Liver (tissue), 8 donors: ENCODE measurements at regions not wholly inside any gene's neighbourhood (a gene's known extent, or its start where the extent isn't known, plus 50 kb on each side); places are given as distances from the start of the nearest gene placed in this dataset.

Source experiments
- DNase-seq: peaks from one replicate; pipeline ENCODE4 v3.0.0-alpha.2; 2017; ENCODE audit warnings: low spot score
- H3K27ac ChIP-seq, 2 donors: one replicate each; pipeline ENCODE4 v1.7.0; 2013; ENCODE audit warnings: inconsistent platforms in 2 of 2, low read length in 2 of 2, control low read depth in 1 of 2, low read depth in 1 of 2, mild to moderate bottlenecking in 1 of 2
- H3K27me3 ChIP-seq, 4 donors: one replicate each; pipeline versions ENCODE4 v1.6.1 to v1.7.0; 2013; ENCODE audit warnings: low read length in 3 of 4, inconsistent platforms in 1 of 4, mild to moderate bottlenecking in 1 of 4, moderate library complexity in 1 of 4; ENCODE audit not compliant: control insufficient read depth in 4 of 4, insufficient read depth in 4 of 4
- H3K36me3 ChIP-seq, 4 donors: one replicate each; pipeline versions ENCODE4 v1.6.1 to v1.7.0; 2013; ENCODE audit warnings: low read length in 3 of 4, mild to moderate bottlenecking in 3 of 4, low read depth in 1 of 4, moderate library complexity in 1 of 4; ENCODE audit not compliant: control insufficient read depth in 4 of 4, insufficient read depth in 3 of 4
- H3K4me1 ChIP-seq, 4 donors: one replicate each; pipeline versions ENCODE4 v1.6.1 to v1.7.0; 2013; ENCODE audit warnings: low read length in 3 of 4, mild to moderate bottlenecking in 3 of 4, moderate library complexity in 1 of 4; ENCODE audit not compliant: control insufficient read depth in 4 of 4, insufficient read depth in 4 of 4
- H3K4me3 ChIP-seq, 3 donors: one replicate each; pipeline versions ENCODE4 v1.6.1 to v1.7.0; 2013; ENCODE audit warnings: low read length in 3 of 3, control low read depth in 1 of 3, low read depth in 1 of 3, mild to moderate bottlenecking in 1 of 3
- H3K9ac ChIP-seq, 2 donors: one replicate each; pipeline ENCODE4 v1.7.0; 2013; ENCODE audit warnings: low read length in 2 of 2, mild to moderate bottlenecking in 2 of 2, moderate library complexity in 2 of 2, control low read depth in 1 of 2, low read depth in 1 of 2
- H3K9me3 ChIP-seq, 4 donors: one replicate each; pipeline versions ENCODE4 v1.6.1 to v1.7.0; 2013; ENCODE audit warnings: low read length in 3 of 4; ENCODE audit not compliant: control insufficient read depth in 4 of 4
- CTCF ChIP-seq: fragments of 150-350 bp; IDR thresholded peaks from 2 replicates; pipeline ENCODE4 v1.5.1; 2017; ENCODE audit warnings: improper control_type of control experiment, low read depth, low read length; ENCODE audit not compliant: missing input control
- EGR1 ChIP-seq, 2 donors: IDR thresholded peaks; 2 replicates each; pipeline ENCODE4 v1.6.1; 2016 to 2018; ENCODE audit warnings: antibody characterized with exemption in 2 of 2, low read depth in 2 of 2
- FOXA1 ChIP-seq: IDR thresholded peaks from 2 replicates; pipeline ENCODE4 v1.6.1; 2016; ENCODE audit warnings: antibody characterized with exemption
- FOXA2 ChIP-seq: IDR thresholded peaks from 2 replicates; pipeline ENCODE4 v1.6.1; 2016; ENCODE audit warnings: antibody characterized with exemption
- GABPA ChIP-seq, 2 donors: IDR thresholded peaks in 1 of 2; conservative IDR thresholded peaks in 1 of 2; 2 replicates each; pipeline ENCODE4 v1.6.1; 2016; ENCODE audit warnings: antibody characterized with exemption in 2 of 2, mild to moderate bottlenecking in 1 of 2, moderate library complexity in 1 of 2
- HNF4A ChIP-seq, 2 donors: conservative IDR thresholded peaks; 2 replicates each; pipeline ENCODE4 v1.6.1; 2016; ENCODE audit warnings: antibody characterized with exemption in 2 of 2, mild to moderate bottlenecking in 2 of 2
- HNF4G ChIP-seq: IDR thresholded peaks from 2 replicates; pipeline ENCODE4 v1.6.1; 2016; ENCODE audit warnings: antibody characterized with exemption
- JUND ChIP-seq, 2 donors: IDR thresholded peaks; 2 replicates each; pipeline ENCODE4 v1.6.1; 2016; ENCODE audit warnings: antibody characterized with exemption in 2 of 2
- NR2F2 ChIP-seq: IDR thresholded peaks from 2 replicates; pipeline ENCODE4 v1.6.1; 2016; ENCODE audit warnings: antibody characterized with exemption
- RAD21 ChIP-seq, 2 donors: IDR thresholded peaks; 2 replicates each; pipeline ENCODE4 v1.6.1; 2016; ENCODE audit warnings: antibody characterized with exemption in 2 of 2, mild to moderate bottlenecking in 2 of 2
- RXRA ChIP-seq, 2 donors: IDR thresholded peaks; 2 replicates each; pipeline ENCODE4 v1.6.1; 2017 to 2018; ENCODE audit warnings: antibody characterized with exemption in 2 of 2, mild to moderate bottlenecking in 1 of 2
- SP1 ChIP-seq: IDR thresholded peaks from 2 replicates; pipeline ENCODE4 v1.6.1; 2018; ENCODE audit warnings: antibody characterized with exemption, mild to moderate bottlenecking
- TAF1 ChIP-seq: conservative IDR thresholded peaks from 2 replicates; pipeline ENCODE4 v1.6.1; 2016; ENCODE audit warnings: antibody characterized with exemption, mild to moderate bottlenecking
- YY1 ChIP-seq: IDR thresholded peaks from 2 replicates; pipeline ENCODE4 v1.6.1; 2016; ENCODE audit warnings: antibody characterized with exemption, mild to moderate bottlenecking
- WGBS: extraction: QIAGEN DNeasy Blood & Tissue Kit; methylation state at CpG from one replicate; pipeline ENCODE4 v1.1.7; 2013; 5-methylcytosine and 5-hydroxymethylcytosine counted together
- TF ChIP-seq, protein P1 (sequence below): IDR thresholded peaks from 2 replicates; pipeline ENCODE4 v1.6.1; 2016; ENCODE audit warnings: antibody characterized with exemption
- TF ChIP-seq, protein P2 (sequence below): IDR thresholded peaks from 2 replicates; pipeline ENCODE4 v1.6.1; 2016; ENCODE audit warnings: antibody characterized with exemption
- TF ChIP-seq, protein P3 (sequence below): IDR thresholded peaks from 2 replicates; pipeline ENCODE4 v1.6.1; 2016; ENCODE audit warnings: antibody characterized with exemption
- TF ChIP-seq, protein P4 (sequence below): IDR thresholded peaks from 2 replicates; pipeline ENCODE4 v1.6.1; 2016; ENCODE audit warnings: antibody characterized with exemption, mild to moderate bottlenecking
- donor health status: healthy.
- donor health status: healthy.
- donor health status: healthy.
- donor health status: healthy.
- donor health status: healthy.

DNA sequence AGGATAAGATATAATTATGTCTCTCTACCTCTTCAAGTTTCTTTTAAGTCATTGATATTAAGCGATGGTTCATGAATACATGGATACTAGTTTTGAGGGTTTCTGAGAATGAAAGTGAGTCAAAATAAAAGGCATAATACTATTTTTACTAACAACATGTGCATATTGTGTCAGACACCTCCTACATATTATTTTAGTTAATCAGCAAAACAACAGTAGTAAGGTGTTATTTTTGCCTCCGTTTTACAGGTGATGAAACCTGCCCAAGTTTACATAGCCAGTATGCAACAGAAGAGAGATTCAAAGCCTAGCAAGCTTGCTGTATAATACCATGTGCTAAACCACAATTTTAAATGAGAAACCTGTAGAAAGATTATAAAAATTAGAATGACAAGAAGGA is 544.1 kb downstream of the EPHA5 start (continued):
- TF ChIP-seq CTCF = no peak
- TF ChIP-seq HNF4G = no peak
- no peak for TF ChIP-seq FOXA1
- TF ChIP-seq YY1 = no peak
- no peak for TF ChIP-seq RAD21 (IDR thresholded peaks at IDR 0.05)
- no peak for TF ChIP-seq JUND (IDR thresholded peaks at IDR 0.05)
- TF ChIP-seq, protein P1, sequence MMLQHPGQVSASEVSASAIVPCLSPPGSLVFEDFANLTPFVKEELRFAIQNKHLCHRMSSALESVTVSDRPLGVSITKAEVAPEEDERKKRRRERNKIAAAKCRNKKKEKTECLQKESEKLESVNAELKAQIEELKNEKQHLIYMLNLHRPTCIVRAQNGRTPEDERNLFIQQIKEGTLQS = no peak
- TF ChIP-seq FOXA2 = no peak
- TF ChIP-seq HNF4A (conservative IDR thresholded peaks at IDR 0.05) = no peak
- no peak for TF ChIP-seq RXRA (IDR thresholded peaks at IDR 0.05)

GRCh38 chr4:65120287-65120686 is 550.0 kb downstream of the EPHA5 start:
- no peak for TF ChIP-seq GABPA (IDR thresholded peaks at IDR 0.05 in 1 of 2, conservative IDR thresholded peaks at IDR 0.05 in 1 of 2)
- TF ChIP-seq, protein P2, sequence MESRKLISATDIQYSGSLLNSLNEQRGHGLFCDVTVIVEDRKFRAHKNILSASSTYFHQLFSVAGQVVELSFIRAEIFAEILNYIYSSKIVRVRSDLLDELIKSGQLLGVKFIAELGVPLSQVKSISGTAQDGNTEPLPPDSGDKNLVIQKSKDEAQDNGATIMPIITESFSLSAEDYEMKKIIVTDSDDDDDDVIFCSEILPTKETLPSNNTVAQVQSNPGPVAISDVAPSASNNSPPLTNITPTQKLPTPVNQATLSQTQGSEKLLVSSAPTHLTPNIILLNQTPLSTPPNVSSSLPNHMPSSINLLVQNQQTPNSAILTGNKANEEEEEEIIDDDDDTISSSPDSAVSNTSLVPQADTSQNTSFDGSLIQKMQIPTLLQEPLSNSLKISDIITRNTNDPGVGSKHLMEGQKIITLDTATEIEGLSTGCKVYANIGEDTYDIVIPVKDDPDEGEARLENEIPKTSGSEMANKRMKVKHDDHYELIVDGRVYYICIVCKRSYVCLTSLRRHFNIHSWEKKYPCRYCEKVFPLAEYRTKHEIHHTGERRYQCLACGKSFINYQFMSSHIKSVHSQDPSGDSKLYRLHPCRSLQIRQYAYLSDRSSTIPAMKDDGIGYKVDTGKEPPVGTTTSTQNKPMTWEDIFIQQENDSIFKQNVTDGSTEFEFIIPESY = no peak
- TF ChIP-seq RAD21 (IDR thresholded peaks at IDR 0.05) = no peak
- TF ChIP-seq, protein P3, sequence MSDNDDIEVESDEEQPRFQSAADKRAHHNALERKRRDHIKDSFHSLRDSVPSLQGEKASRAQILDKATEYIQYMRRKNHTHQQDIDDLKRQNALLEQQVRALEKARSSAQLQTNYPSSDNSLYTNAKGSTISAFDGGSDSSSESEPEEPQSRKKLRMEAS = no peak
- TF ChIP-seq HNF4A (conservative IDR thresholded peaks at IDR 0.05) = no peak
- TF ChIP-seq CTCF = no peak
- TF ChIP-seq TAF1 = no peak
- TF ChIP-seq FOXA1 = no peak
- no peak for TF ChIP-seq NR2F2
- TF ChIP-seq FOXA2 = no peak
- TF ChIP-seq JUND (IDR thresholded peaks at IDR 0.05) = no peak
- no peak for TF ChIP-seq RXRA (IDR thresholded peaks at IDR 0.05)
- TF ChIP-seq SP1 = no peak
- TF ChIP-seq, protein P4, sequence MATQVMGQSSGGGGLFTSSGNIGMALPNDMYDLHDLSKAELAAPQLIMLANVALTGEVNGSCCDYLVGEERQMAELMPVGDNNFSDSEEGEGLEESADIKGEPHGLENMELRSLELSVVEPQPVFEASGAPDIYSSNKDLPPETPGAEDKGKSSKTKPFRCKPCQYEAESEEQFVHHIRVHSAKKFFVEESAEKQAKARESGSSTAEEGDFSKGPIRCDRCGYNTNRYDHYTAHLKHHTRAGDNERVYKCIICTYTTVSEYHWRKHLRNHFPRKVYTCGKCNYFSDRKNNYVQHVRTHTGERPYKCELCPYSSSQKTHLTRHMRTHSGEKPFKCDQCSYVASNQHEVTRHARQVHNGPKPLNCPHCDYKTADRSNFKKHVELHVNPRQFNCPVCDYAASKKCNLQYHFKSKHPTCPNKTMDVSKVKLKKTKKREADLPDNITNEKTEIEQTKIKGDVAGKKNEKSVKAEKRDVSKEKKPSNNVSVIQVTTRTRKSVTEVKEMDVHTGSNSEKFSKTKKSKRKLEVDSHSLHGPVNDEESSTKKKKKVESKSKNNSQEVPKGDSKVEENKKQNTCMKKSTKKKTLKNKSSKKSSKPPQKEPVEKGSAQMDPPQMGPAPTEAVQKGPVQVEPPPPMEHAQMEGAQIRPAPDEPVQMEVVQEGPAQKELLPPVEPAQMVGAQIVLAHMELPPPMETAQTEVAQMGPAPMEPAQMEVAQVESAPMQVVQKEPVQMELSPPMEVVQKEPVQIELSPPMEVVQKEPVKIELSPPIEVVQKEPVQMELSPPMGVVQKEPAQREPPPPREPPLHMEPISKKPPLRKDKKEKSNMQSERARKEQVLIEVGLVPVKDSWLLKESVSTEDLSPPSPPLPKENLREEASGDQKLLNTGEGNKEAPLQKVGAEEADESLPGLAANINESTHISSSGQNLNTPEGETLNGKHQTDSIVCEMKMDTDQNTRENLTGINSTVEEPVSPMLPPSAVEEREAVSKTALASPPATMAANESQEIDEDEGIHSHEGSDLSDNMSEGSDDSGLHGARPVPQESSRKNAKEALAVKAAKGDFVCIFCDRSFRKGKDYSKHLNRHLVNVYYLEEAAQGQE = no peak
- no peak for TF ChIP-seq EGR1 (IDR thresholded peaks at IDR 0.05; ENCODE audit: low read depth in 2 of 2)
- Histone ChIP-seq H3K4me1 (no peaks in the 10 kb centered on the region), H3K36me3 (no peaks in the 10 kb centered on the region), H3K9ac (no peak overlapping the region), H3K4me3 (no peak overlapping the region), H3K9me3 (no peaks in the 10 kb centered on the region), H3K27ac (no peak overlapping the region), H3K27me3 (no peaks in the 10 kb centered on the region)
- WGBS = 8% methylated on average over 1 of the region's 1 CpG
- DNase-seq = no peak
